PC-3 (cell line): ENCODE measurements at regions not wholly inside any gene's neighbourhood (a gene's known extent, or its start where the extent isn't known, plus 50 kb on each side); places are given as distances from the start of the nearest gene placed in this dataset.
"Not testable (repeated sequence)": the region's sequence is repeated elsewhere in the genome, so short reads cannot be mapped to it uniquely, and the experiment has no call there.

Experiments used
- ATAC-seq: fragments of 200-7000 bp; cut with Tn5 transposase; 2 replicates; pipeline ENCODE4 v1.9.1; 2020; ENCODE audit warnings: mild to moderate bottlenecking, moderate library complexity
- BruUV-seq: library from RNA; stranded (reverse); fragments of 400-500 nt; replicated peaks from 2 replicates; lab custom pipeline; 2021; lab: Mats Ljungman, UMichigan
- CTCF ChIA-PET: fragments of 300-600 bp; sonication (Branson Sonifier 250); formaldehyde crosslinking; loops from one replicate; lab custom pipeline; 2022; ENCODE audit warnings: antibody characterized with exemption; lab: Charles Lee
- POLR2A ChIA-PET: fragments of 300-600 bp; sonication (Branson Sonifier 250); formaldehyde crosslinking; loops from one replicate; lab custom pipeline; 2022; ENCODE audit warnings: antibody characterized with exemption; ENCODE audit not compliant: unreplicated experiment; lab: Charles Lee
- DNase-seq: peaks from one replicate; pipeline ENCODE4 v3.0.0-alpha.2; 2015
- H2AFZ ChIP-seq: fragments of 300-600 bp; sonication (generic); 2 replicates; pipeline ENCODE4 v1.6.0; 2016; ENCODE audit warnings: antibody characterized with exemption, low read length
- H3F3A ChIP-seq: fragments of 300-600 bp; sonication (generic); one replicate; pipeline ENCODE4 v1.6.0; 2017; ENCODE audit warnings: antibody characterized with exemption, low read length, control low read depth, mild to moderate bottlenecking; ENCODE audit not compliant: unreplicated experiment
- H3K27ac ChIP-seq: fragments of 300-600 bp; sonication (generic); 2 replicates; pipeline ENCODE4 v1.5.1; 2016; ENCODE audit warnings: mild to moderate bottlenecking, low read length
- H3K27me3 ChIP-seq: fragments of 300-600 bp; sonication (generic); 2 replicates; pipeline ENCODE4 v1.6.1; 2016; ENCODE audit warnings: low read length, mixed read lengths
- H3K36me3 ChIP-seq: fragments of 300-600 bp; sonication (generic); 2 replicates; pipeline ENCODE4 v1.6.1; 2016; ENCODE audit warnings: low read depth, mixed run types, low read length, mixed read lengths
- H3K4me1 ChIP-seq: fragments of 300-600 bp; sonication (generic); 2 replicates; pipeline ENCODE4 v1.5.1; 2016; ENCODE audit warnings: low read length; ENCODE audit not compliant: insufficient read depth
- H3K4me2 ChIP-seq: fragments of 300-600 bp; sonication (generic); 2 replicates; pipeline ENCODE4 v1.6.0; 2016; ENCODE audit warnings: low read length
- H3K4me3 ChIP-seq: fragments of 300-600 bp; sonication (generic); 2 replicates; pipeline ENCODE4 v1.5.1; 2016; ENCODE audit warnings: mild to moderate bottlenecking, low read length, mixed read lengths
- H3K79me2 ChIP-seq: fragments of 300-600 bp; sonication (generic); 2 replicates; pipeline ENCODE4 v1.6.1; 2017; ENCODE audit warnings: low read length, mixed read lengths
- H3K9ac ChIP-seq: fragments of 300-600 bp; sonication (generic); 2 replicates; pipeline ENCODE4 v1.6.0; 2016; ENCODE audit warnings: mild to moderate bottlenecking, low read length
- H3K9me2 ChIP-seq: fragments of 300-600 bp; sonication (generic); replicated peaks from 2 replicates; pipeline ENCODE4 v1.6.1; 2016; ENCODE audit warnings: mixed run types, low read length, mixed read lengths
- H3K9me3 ChIP-seq: fragments of 300-600 bp; sonication (generic); 2 replicates; pipeline ENCODE4 v1.6.1; 2016; ENCODE audit warnings: low read length, mixed read lengths
- H4K20me1 ChIP-seq: fragments of 300-600 bp; sonication (generic); 2 replicates; pipeline ENCODE4 v1.6.1; 2016; ENCODE audit warnings: low read length, mixed read lengths
- EZH2 ChIP-seq: fragments of 300-600 bp; sonication (generic); IDR thresholded peaks from one replicate; pipeline ENCODE4 v1.6.1; 2017; ENCODE audit warnings: antibody characterized with exemption, mild to moderate bottlenecking, low read length; ENCODE audit not compliant: unreplicated experiment
- EZH2phosphoT487 ChIP-seq: fragments of 300-600 bp; sonication (generic); IDR thresholded peaks from 2 replicates; pipeline ENCODE4 v1.6.1; 2018; ENCODE audit warnings: mild to moderate bottlenecking, antibody characterized with exemption, low read length, borderline replicate concordance
- intact Hi-C: fragments of 100-400 bp; cut with micrococcal nuclease; formaldehyde crosslinking; loops from 2 replicates; pipeline ENCODE4 v1.9.0; 2023
- TF ChIP-seq, protein P1 (sequence below): fragments of 300-600 bp; sonication (generic); conservative IDR thresholded peaks from 2 replicates; pipeline ENCODE4 v1.5.1; 2017; ENCODE audit warnings: antibody characterized with exemption, low read depth, mild to moderate bottlenecking, low read length

DNA sequence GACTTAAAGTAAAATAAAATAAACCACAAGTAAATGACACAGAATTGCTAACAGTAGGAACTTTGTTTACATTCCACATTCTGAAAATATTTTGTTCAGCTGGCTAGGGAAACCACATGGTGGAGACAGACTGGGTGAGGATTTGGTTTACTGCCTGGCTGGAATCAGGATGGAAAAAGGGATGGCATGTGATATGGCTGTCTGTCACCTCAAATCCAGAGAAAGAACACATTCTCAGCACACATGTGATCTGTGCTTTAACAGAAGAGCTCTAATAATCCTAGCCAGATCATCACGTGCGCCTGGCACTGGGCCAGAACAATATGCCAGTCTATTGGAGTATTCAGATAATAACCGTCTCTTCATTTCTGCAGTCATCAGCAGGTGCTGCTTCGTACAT, 90.9 kb upstream of the PIP4K2A start:
- intact Hi-C loops, result no loop called here
- no TSS peak for BruUV-seq

GRCh38 chr10:22803261-22803885, 89.0 kb upstream of the PIP4K2A start:
- intact Hi-C loops, result no loop called here
- H3K27ac ChIP-seq, result no peak overlapping the region

More for the DNA sequence above, 90.9 kb upstream of the PIP4K2A start:
- TF ChIP-seq EZH2phosphoT487, result no peak
- TF ChIP-seq EZH2, result no peak
- TF ChIP-seq, protein P1, sequence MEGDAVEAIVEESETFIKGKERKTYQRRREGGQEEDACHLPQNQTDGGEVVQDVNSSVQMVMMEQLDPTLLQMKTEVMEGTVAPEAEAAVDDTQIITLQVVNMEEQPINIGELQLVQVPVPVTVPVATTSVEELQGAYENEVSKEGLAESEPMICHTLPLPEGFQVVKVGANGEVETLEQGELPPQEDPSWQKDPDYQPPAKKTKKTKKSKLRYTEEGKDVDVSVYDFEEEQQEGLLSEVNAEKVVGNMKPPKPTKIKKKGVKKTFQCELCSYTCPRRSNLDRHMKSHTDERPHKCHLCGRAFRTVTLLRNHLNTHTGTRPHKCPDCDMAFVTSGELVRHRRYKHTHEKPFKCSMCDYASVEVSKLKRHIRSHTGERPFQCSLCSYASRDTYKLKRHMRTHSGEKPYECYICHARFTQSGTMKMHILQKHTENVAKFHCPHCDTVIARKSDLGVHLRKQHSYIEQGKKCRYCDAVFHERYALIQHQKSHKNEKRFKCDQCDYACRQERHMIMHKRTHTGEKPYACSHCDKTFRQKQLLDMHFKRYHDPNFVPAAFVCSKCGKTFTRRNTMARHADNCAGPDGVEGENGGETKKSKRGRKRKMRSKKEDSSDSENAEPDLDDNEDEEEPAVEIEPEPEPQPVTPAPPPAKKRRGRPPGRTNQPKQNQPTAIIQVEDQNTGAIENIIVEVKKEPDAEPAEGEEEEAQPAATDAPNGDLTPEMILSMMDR, result peak; percentile 36; the same call in 1 of the 2 replicates
- Histone ChIP-seq H3K4me3 (no peak overlapping the region), H3F3A (no peaks in the 10 kb centered on the region), H3K4me2 (peak overlapping the region; percentile 21), H3K4me1 (peaks cover 24% of the 10 kb centered on the region), H3K9ac (no peak overlapping the region), H2AFZ (no peak overlapping the region), H3K27me3 (no peaks in the 10 kb centered on the region), H3K27ac (no peak overlapping the region), H3K9me2 (no peaks in the 10 kb centered on the region), H3K79me2 (no peaks in the 10 kb centered on the region), H4K20me1 (no peaks in the 10 kb centered on the region), H3K36me3 (no peaks in the 10 kb centered on the region), H3K9me3 (no peaks in the 10 kb centered on the region)
- POLR2A ChIA-PET, result no interaction called here
- DNase-seq (peak; percentile 72), ATAC-seq (peak; percentile 83)
- CTCF ChIA-PET, result no interaction called here

DNA sequence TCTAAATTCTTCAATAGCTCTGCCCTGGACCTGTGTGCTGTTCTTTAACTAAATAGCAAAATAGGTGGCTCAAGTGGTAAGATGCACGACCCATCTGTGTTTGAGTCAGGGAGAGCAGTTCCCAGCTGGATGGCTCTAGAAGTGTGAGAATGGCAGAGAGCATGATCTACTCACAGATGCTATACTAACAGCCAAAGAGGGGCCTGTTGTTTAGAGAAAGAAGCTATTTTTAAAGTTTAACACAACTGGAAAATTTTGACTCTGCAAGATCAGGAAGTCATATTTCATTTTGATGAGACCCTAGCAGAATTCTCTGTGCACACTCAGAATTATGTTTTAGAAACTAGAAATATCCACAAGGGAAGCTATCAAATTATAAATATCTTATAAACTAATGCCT, 87.4 kb upstream of the PIP4K2A start:
- H3K36me3 ChIP-seq, result no peaks in the 10 kb centered on the region
- TF ChIP-seq EZH2 (no peak), EZH2phosphoT487 (no peak)
- TF ChIP-seq, protein P1, result no peak
- no peaks in the 10 kb centered on the region for H3F3A ChIP-seq
- H3K9me2 ChIP-seq, result no peaks in the 10 kb centered on the region
- H4K20me1 ChIP-seq, result no peaks in the 10 kb centered on the region
- H3K4me2 ChIP-seq, result no peak overlapping the region
- no peak overlapping the region for H3K4me3 ChIP-seq
- H2AFZ ChIP-seq, result no peak overlapping the region
- no peak overlapping the region for H3K27ac ChIP-seq
- no TSS peak for BruUV-seq
- DNase-seq, result no peak
- POLR2A ChIA-PET, result no interaction called here
- H3K9me3 ChIP-seq, result no peaks in the 10 kb centered on the region
- no peak for ATAC-seq
- intact Hi-C loops, result no loop called here
- H3K27me3 ChIP-seq, result no peaks in the 10 kb centered on the region
- H3K79me2 ChIP-seq, result no peaks in the 10 kb centered on the region
- H3K9ac ChIP-seq, result no peak overlapping the region
- peaks cover 24% of the 10 kb centered on the region for H3K4me1 ChIP-seq
- CTCF ChIA-PET, result no interaction called here

More at GRCh38 chr10:22803261-22803885, 89.0 kb upstream of the PIP4K2A start:
- H3K79me2 ChIP-seq, result no peaks in the 10 kb centered on the region
- H3K36me3 ChIP-seq, result no peaks in the 10 kb centered on the region
- H3K9me2 ChIP-seq, result no peaks in the 10 kb centered on the region
- no peaks in the 10 kb centered on the region for H4K20me1 ChIP-seq
- no peak overlapping the region for H3K4me2 ChIP-seq
- POLR2A ChIA-PET, result no interaction called here
- H3K27me3 ChIP-seq, result no peaks in the 10 kb centered on the region
- H3K9ac ChIP-seq, result no peak overlapping the region
- no TSS peak for BruUV-seq
- ATAC-seq (no peak), DNase-seq (peak; percentile 51)
- no peaks in the 10 kb centered on the region for H3F3A ChIP-seq
- H3K4me3 ChIP-seq, result no peak overlapping the region
- no peak overlapping the region for H2AFZ ChIP-seq
- peaks cover 24% of the 10 kb centered on the region for H3K4me1 ChIP-seq
- no peak for TF ChIP-seq EZH2phosphoT487
- no peak for TF ChIP-seq EZH2
- TF ChIP-seq, protein P1, result no peak
- H3K9me3 ChIP-seq, result no peaks in the 10 kb centered on the region
- CTCF ChIA-PET, result no interaction called here

DNA sequence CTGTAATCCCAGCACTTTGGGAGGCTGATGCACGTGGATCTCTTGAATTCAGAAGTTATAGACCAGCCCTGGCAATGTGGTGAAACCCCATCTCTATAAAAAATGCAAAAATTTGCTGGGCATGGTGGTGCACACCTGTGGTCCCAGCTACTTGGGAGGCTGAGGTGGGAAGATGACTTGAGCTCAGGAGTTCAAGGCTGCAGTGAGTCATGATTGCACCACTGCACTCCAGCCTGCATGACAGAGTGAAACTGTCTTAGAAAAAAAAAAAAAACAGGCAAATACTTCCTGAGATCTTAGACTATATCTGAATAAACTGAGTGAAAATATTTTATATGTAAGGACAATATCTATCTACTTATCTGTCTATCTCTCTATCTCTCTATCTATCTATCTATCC, 83.4 kb upstream of the PIP4K2A start:
- H3K9me3 ChIP-seq, H3K4me2 ChIP-seq, H3K9ac ChIP-seq, CTCF ChIA-PET, H2AFZ ChIP-seq, H3K36me3 ChIP-seq, intact Hi-C loops, H3F3A ChIP-seq, H3K27ac ChIP-seq, POLR2A ChIA-PET, BruUV-seq, H3K4me3 ChIP-seq, H3K79me2 ChIP-seq, H3K9me2 ChIP-seq, H3K27me3 ChIP-seq, DNase-seq, H3K4me1 ChIP-seq, ATAC-seq, H4K20me1 ChIP-seq: not testable (repeated sequence)
